Activated T-cell treated with anti-CD3 and anti-CD28 coated beads, Interleukin-2, amount 50 U/mL, for 1 hour (primary cell): ENCODE measurements at regions not wholly inside any gene's neighbourhood (a gene's known extent, or its start where the extent isn't known, plus 50 kb on each side); places are given as distances from the start of the nearest gene placed in this dataset.

ENCODE experiments used
- DNase-seq: peaks from one replicate; pipeline ENCODE4 v3.0.0-alpha.2; 2020

DNA sequence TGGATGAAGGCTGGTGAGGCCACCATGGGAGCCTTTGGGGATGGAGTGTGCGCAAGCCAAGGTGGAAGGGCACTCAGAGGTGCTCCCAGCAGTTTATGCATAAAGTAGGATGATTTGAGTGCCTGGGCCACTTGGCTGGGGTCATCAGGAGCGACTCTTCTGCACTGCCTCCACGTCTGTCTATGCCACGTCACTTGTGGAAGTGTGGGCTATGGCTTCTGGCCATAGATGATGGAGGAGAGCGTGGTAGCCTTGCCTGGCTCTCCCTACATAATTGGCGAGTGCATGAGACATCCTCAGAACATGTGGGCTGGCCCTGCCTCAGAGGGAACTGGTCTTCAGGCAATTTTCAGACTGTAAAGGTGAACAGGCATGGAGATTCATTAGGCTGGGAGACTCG lies 182.9 kb downstream of the TEX29 start:
- no peak for DNase-seq

DNA sequence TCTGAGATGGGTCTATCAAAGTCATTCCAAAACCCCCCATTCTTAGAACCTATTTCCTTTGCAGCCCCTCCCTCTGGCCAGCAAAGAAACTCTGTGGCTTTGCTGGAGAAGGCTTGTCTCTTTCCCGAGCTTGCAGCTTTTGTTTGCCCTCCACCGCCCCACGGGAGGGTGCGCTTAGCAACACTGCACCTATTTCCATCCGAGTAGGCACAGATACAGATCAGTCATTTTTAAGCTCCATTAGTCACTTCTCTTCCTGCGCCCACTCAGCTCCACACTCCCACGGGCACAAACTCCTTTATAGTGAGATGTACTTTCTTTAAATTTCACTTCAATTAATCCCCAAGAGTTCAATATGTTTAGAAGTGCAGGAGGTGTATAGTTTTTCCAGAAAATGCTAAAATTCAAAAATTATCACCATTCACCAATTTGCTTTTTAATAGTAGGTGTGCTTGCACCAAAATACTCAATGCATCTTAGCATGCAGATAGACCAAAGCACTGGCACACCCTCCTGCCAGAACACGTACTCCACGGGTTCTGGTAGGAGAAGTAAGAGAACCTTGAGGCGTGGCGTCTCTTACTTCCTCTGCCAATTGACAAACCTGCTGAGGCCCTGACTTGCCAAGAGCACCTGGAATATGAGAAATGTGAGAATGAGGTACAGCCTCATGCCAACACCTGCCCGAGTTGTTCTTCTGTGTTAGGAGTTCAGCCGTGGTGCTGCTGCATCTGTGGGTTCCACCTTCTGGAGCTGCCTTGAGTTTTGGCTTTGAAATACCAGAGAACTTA lies 183.7 kb downstream of the TEX29 start:
- no peak for DNase-seq

DNA sequence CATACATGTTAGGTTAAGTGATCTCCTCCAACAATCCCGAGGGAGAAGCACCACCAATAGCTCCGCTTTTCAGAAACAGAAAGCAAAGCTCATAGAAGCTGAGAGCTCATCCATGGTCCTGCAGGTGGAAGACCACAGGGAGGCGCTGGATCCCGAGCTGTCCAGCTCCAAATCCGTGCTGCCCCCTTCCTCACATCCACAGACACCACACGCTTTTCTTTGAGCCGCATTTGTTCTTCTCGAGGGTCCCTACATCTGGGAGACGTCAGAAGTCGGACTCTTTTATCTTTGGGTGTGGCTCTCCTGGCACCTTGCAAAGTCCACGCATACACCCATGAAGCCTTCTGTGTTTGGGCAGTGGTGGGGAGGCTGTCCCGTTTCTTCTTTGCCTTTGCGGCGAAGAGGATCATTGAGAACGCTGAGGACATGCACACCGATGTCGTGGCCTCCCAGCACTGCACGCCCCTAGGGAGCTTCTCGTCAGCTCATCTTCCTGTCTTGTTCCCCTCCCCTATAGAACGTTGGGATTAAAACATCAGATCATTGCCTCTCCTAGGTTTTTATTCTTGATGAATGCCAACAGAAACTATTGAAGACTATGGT lies 184.8 kb downstream of the TEX29 start:
- no peak for DNase-seq

- DNase-seq, result no peak
These were observed 185.7 kb downstream of the TEX29 start for GRCh38 chr13:111506125-111506524.

DNA sequence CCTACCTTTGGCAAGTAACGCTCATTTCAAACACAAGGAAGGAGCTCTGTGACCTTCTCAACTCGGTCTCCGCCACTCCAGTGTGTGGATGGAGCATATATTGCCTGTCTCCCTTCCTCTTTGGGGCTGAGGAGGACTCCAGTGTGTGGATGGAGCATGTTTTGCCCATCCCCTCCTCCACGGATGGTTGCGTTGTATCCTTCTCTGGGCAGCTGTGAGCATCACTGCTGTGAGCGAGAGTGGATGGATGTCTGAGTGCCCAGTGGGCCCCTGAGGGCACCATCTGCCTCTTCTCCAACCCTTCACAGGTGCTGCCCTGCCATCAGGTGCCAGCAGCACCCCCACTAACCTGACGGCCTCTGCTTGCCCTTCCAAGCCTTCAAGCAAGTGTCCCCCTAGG lies 186.2 kb downstream of the TEX29 start:
- no peak for DNase-seq

DNA sequence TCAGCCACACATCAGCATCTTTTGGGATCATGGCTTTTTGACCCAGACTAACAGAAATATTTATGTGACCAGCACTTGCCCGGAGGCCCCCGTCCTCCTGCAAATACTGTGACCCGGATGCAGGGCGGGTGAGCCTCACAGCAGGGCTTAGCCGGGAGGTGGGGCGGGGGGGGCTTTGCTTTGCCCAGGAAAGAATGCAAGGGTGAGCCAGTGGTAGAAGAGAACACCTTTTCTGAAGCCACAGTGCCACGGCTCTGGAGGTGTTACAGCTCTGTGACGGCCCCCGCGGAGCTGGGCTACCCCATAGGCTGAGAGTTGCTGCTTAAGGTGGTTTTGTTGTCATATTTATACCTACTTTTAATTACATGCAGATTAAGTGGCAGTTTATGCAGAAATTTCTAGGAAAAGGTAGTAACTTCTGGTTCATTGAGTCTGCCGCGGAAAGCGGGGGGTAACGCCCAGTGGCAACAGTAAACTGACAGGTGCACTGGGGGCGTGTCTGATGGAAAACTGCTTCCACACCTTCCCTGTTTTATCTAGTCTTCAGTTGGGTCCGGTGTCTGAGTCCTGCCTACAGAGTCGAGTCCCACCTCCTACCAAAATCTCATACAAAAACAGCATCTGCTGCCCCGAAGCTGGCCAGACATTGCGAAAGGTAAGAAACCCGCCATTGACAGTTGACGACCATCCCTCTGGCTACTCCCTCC lies 187.9 kb downstream of the TEX29 start:
- DNase-seq, result no peak

DNA sequence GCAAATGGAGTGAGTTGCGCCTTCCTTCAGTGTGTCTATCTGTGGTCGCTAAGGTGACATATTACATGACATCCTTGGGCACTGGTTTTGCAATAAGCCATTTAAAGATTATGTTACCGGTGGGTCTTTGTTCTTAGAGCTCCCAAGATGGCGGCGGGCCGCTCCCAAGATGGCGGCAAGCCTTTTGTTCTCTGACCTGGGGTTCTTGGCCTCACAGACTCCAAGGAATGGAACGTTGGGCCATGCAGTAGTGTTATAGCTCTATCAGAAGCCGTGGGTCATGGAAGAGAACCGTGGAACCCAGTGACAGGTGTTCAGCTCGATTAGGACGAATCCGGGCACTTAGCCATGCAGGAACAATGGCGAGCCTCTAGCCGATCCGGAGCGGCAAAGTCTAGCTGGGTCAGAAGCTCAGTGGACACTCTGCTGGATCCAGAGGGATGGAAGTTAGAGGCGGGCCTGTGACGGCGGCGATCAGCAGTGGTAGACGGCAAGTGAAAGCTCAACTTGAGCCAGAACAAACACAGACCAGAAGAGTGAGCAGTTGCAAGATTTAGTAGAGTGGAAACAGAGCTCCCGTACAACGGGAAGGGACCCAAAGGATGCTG lies 188.6 kb downstream of the TEX29 start:
- DNase-seq, result no peak

DNA sequence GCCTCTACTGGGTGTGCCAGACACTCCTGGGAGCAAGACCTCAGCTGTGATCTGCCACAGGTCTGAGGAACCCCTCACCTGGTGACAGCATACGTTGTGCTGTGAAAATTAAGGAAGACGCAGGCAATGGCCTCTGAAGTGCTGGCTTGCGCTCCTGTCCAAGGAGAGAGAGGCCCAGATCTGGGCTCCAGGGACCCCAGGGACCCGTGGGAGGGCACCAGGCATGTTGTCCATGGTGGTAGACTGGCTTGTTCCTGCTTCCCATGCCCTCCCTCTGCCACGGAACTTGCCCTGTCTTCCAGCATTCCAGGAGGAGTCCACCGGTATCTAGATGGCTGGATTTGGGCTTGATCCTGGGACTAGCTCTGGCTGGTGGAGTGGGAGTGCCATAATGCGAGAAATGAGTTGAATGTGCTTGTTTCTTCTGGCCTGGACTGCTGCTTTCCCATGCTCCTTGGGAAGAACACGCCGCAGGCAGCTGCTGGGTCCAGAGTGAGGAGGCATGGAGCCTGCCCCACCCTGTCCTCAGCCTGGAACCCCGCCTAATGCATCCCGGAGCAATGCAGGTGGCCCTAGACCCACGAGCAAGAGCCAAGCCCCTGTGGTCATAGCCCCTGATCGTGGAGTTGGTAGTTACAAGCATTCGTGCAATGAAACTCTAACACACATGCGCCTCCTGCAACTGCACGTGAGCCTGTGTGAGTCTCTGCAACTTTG lies 190.2 kb downstream of the TEX29 start:
- DNase-seq, result no peak

DNA sequence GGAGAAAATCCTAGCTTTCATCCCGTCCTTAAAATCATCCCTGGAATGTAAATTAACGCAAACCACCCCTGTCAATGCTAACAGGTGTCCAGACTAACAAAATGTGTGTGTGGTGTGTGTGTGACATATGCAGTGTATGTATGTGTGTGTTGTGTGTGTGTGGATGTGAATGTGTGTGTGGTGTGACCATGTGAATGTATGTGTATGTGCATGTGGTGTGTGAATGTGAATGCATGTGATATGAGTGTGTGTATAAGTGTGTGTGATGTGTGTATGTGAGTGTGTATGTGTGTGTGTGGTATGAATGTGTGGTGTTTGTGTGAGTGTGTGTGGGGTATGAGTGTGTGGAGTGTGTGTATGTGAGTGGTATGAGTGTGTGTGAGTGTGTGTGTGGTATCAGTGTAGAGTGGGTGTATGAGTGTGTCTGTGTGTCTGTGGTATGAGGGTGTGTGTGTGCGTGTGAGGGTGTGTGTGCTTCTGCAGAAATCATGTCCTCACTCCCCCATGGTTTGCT lies 190.8 kb downstream of the TEX29 start:
- no peak for DNase-seq

DNA sequence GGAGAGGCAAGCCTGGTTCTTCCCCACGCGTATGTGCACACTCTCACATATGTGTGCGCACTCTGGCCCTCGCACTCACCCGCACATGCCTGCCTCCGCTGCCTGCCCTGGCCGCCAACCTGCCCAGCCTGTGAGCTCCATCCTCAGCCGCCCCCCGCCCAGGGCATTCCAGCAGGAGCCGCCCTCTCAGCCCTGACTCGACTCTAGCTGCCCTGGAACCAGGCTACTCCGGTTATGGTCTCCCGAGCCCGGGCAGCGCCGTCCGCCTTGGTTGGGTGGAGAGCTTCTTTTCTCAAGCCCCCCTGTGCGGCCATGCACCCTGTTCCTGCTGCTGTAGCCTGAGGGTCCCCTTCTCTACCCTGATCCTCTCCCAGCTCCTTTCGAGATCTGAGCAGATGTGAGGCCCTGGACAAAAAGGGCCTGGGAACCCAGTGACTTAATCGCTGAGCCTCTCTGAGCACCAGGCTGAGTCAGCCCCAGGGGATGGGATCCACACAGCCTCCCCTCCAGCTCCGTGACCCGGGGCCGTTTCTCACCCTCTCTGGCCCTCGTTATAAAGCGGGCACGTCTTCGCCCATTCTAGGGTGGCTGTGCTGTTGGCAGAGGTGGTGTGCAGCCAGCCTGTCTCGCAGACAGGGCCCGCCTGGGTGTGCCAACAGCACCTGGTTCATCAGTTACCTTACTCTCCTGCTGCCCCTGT lies 191.5 kb downstream of the TEX29 start:
- no peak for DNase-seq

DNA sequence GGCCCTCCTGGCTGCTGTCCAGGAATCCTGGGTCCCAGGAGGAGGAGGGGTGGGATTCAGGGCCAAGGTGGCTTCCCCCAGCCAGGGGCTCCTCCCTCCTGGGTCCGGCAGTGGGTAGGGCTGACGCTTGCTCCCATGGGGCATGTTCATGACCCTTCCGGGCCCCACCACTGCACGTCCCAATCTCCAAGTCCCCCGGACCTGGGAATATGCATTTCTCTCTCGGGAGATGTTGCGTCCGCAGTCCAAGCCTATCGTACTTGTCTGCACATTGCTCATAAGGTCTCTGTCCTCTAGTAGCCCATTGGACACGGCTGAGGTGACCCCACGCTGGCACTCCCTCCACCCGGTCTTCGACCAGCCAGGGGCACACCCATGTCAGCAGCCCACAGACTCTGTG lies 192.3 kb downstream of the TEX29 start:
- DNase-seq, result no peak

GRCh38 chr13:111513766-111514609 lies 193.5 kb downstream of the TEX29 start:
- no peak for DNase-seq

GRCh38 chr13:111514610-111515306 lies 194.3 kb downstream of the TEX29 start:
- no peak for DNase-seq

GRCh38 chr13:111515307-111515617 lies 194.8 kb downstream of the TEX29 start:
- DNase-seq, result no peak

- no peak for DNase-seq
These were observed 195.2 kb downstream of the TEX29 start for GRCh38 chr13:111515635-111516034.

GRCh38 chr13:111516712-111517640 lies 196.5 kb downstream of the TEX29 start:
- no peak for DNase-seq

GRCh38 chr13:111517641-111518010 lies 197.2 kb downstream of the TEX29 start:
- no peak for DNase-seq

- DNase-seq, result no peak
These were observed 197.8 kb downstream of the TEX29 start for GRCh38 chr13:111518161-111518792.

DNA sequence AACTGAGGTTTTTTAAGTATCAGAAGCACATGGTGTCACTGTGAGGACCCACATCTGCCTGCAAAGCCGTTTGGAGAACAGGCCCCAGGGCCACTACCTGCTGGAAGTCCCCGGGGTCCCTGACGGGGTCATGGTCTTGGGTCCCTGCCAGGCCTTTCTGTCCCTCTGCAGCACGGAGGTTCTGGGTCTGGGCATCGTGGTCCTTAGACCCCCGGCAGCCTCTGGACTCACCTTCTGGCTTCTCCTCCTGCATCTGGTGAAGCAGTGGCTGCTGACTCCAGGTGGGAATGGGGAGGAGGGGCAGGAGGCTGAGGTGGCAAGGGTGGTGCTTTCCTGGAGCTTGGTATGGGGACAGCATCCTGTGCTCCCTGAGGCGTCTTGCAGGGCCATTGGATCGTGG lies 198.6 kb downstream of the TEX29 start:
- DNase-seq, result no peak
